Neutrophil (primary cell): ENCODE measurements at regions not wholly inside any gene's neighbourhood (a gene's known extent, or its start where the extent isn't known, plus 50 kb on each side); places are given as distances from the start of the nearest gene placed in this dataset.

ENCODE experiments used
- H3K27ac ChIP-seq: fragments of 200-600 bp; sonication (generic); 2 replicates; pipeline ENCODE4 v1.5.1; 2016; ENCODE audit warnings: mild to moderate bottlenecking, moderate library complexity
- H3K27me3 ChIP-seq: fragments of 200-600 bp; sonication (generic); 2 replicates; pipeline ENCODE4 v1.6.0; 2016; ENCODE audit warnings: mild to moderate bottlenecking
- H3K36me3 ChIP-seq: fragments of 200-600 bp; sonication (generic); 2 replicates; pipeline ENCODE4 v1.5.1; 2017
- H3K4me1 ChIP-seq, 2 experiments: fragments of 200-600 bp in 1 of 2; sonication (generic) in 1 of 2; 1 replicate in 1 of 2; 2 replicates in 1 of 2; pipeline versions ENCODE4 v1.5.1 to v1.6.1; 2013 to 2016; ENCODE audit warnings: low read depth in 1 of 2, low read length in 1 of 2, mild to moderate bottlenecking in 1 of 2, moderate library complexity in 1 of 2; ENCODE audit not compliant: control insufficient read depth in 1 of 2, insufficient read depth in 1 of 2
- H3K4me3 ChIP-seq, 2 experiments: fragments of 200-600 bp in 1 of 2; sonication (generic) in 1 of 2; 1 replicate in 1 of 2; 2 replicates in 1 of 2; pipeline ENCODE4 v1.5.1; 2013 to 2016; ENCODE audit warnings: low read depth in 1 of 2, low read length in 1 of 2, mild to moderate bottlenecking in 1 of 2, moderate library complexity in 1 of 2
- H3K9me3 ChIP-seq: fragments of 200-600 bp; sonication (generic); 2 replicates; pipeline ENCODE4 v1.5.1; 2016
- CTCF ChIP-seq: fragments of 200-600 bp; sonication (generic); IDR thresholded peaks from 2 replicates; pipeline ENCODE4 v1.5.1; 2016; ENCODE audit warnings: antibody characterized with exemption

DNA sequence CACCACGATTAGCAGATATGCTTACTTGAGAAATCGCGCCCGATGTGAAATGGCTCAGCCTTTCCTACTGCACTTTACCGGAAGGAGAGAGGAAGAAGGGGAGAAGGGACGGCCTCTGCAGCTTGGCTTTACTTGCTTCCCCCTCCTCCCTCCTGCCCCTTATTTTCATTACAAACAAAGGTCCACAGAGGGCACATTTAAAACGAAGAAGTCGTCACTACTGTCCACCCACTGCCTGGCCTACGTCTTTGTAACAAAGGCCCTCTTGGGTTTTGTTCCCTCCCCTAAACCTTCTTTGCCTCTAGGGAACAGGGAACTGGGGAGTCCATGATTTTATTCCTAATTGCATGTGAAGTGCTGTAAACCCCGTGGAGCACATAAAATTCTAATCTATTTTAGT, 308.5 kb downstream of the LMX1A start:
- Histone ChIP-seq H3K9me3 (no peaks in the 10 kb centered on the region), H3K4me3 (no peak overlapping the region), H3K27me3 (no peaks in the 10 kb centered on the region), H3K36me3 (no peaks in the 10 kb centered on the region), H3K27ac (no peak overlapping the region), H3K4me1 (no peaks in the 10 kb centered on the region)
- no peak for TF ChIP-seq CTCF

GRCh38 chr1:165045902-165046301, 310.6 kb downstream of the LMX1A start:
- H3K36me3 ChIP-seq, result no peaks in the 10 kb centered on the region
- no peaks in the 10 kb centered on the region for H3K9me3 ChIP-seq
- no peaks in the 10 kb centered on the region for H3K27me3 ChIP-seq
- no peak overlapping the region for H3K4me3 ChIP-seq
- no peaks in the 10 kb centered on the region for H3K4me1 ChIP-seq
- H3K27ac ChIP-seq, result no peak overlapping the region
- no peak for TF ChIP-seq CTCF

GRCh38 chr1:165040641-165041040, 315.9 kb downstream of the LMX1A start:
- H3K9me3 ChIP-seq, result no peaks in the 10 kb centered on the region
- no peaks in the 10 kb centered on the region for H3K36me3 ChIP-seq
- H3K27ac ChIP-seq, result no peak overlapping the region
- TF ChIP-seq CTCF, result no peak
- no peaks in the 10 kb centered on the region for H3K27me3 ChIP-seq
- H3K4me1 ChIP-seq, result no peaks in the 10 kb centered on the region
- no peak overlapping the region for H3K4me3 ChIP-seq

DNA sequence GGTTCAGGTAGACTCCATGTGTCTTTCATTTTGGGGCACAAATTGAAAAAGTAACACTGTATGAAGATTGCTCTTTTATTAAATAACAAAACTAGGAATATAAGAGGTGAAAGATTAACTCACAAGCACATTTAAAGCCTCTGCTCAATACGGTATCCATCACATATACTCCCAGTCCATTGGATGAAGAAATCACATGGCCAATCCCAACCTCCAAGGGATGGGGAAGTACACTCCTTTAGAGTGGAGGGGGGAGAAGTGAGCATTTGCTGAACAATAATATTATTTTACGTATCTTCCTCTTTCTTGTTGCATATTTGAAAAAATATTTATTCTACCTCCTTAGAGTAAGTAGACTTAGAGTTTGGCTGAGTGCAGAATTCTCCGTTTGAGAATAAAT, 316.5 kb downstream of the LMX1A start:
- H3K4me3 ChIP-seq, result no peak overlapping the region
- no peaks in the 10 kb centered on the region for H3K9me3 ChIP-seq
- no peaks in the 10 kb centered on the region for H3K36me3 ChIP-seq
- H3K27ac ChIP-seq, result no peak overlapping the region
- no peaks in the 10 kb centered on the region for H3K27me3 ChIP-seq
- no peak for TF ChIP-seq CTCF
- H3K4me1 ChIP-seq, result no peaks in the 10 kb centered on the region

DNA sequence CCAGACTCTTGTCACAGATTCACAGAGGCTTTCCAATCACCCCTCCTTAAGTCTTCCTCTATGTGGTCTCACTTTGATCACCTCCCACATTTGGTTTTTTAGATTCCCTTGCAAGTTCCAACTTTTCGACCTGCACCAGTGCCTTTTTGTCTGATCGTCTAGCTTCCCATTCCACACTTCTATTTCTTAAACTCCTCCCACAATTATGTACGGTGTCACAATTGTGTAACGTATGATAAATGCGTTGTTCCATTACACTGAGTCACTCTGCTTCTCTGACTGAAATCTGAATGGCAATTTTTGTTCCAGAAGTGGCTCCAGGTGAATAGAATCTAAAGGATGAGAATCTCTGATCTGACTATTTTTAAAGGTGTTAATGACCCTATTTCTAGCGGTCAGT, 320.1 kb downstream of the LMX1A start:
- no peaks in the 10 kb centered on the region for H3K9me3 ChIP-seq
- no peaks in the 10 kb centered on the region for H3K27me3 ChIP-seq
- no peak for TF ChIP-seq CTCF
- no peaks in the 10 kb centered on the region for H3K4me1 ChIP-seq
- no peak overlapping the region for H3K4me3 ChIP-seq
- H3K36me3 ChIP-seq, result no peaks in the 10 kb centered on the region
- no peak overlapping the region for H3K27ac ChIP-seq
